Trophoblast cell (in vitro differentiated cells and primary cell): ENCODE measurements at regions not wholly inside any gene's neighbourhood (a gene's known extent, or its start where the extent isn't known, plus 50 kb on each side); places are given as distances from the start of the nearest gene placed in this dataset.
A peak's percentile ranks its signal among the peaks of the same experiment; 100 is the strongest.

ENCODE experiments used
- DNase-seq, 2 donors: peaks; one replicate each; pipeline ENCODE4 v3.0.0-alpha.2; 2016
- H2AFZ ChIP-seq: 2 replicates; pipeline ENCODE4 v1.6.1; 2013; ENCODE audit warnings: low read length, moderate library complexity, mild to moderate bottlenecking; ENCODE audit not compliant: insufficient read depth, poor library complexity
- H2AK5ac ChIP-seq: 2 replicates; pipeline ENCODE4 v1.6.1; 2013; ENCODE audit warnings: mild to moderate bottlenecking, low read length
- H2BK120ac ChIP-seq: 2 replicates; pipeline ENCODE4 v1.6.1; 2013; ENCODE audit warnings: low read length, mild to moderate bottlenecking, moderate library complexity; ENCODE audit not compliant: insufficient read depth, poor library complexity
- H2BK12ac ChIP-seq: 2 replicates; pipeline ENCODE4 v1.6.1; 2013; ENCODE audit warnings: mild to moderate bottlenecking, low read length, moderate library complexity
- H2BK5ac ChIP-seq: 2 replicates; pipeline ENCODE4 v1.6.1; 2013; ENCODE audit warnings: low read length, low read depth, moderate library complexity, mild to moderate bottlenecking; ENCODE audit not compliant: poor library complexity
- H3K14ac ChIP-seq: 2 replicates; pipeline ENCODE4 v1.6.1; 2013; ENCODE audit warnings: mild to moderate bottlenecking, low read length
- H3K18ac ChIP-seq: 2 replicates; pipeline ENCODE4 v1.6.1; 2013; ENCODE audit warnings: mild to moderate bottlenecking, low read length
- H3K23ac ChIP-seq: 2 replicates; pipeline ENCODE4 v1.6.1; 2013; ENCODE audit warnings: low read length
- H3K27ac ChIP-seq: 2 replicates; pipeline ENCODE4 v1.5.1; 2013; ENCODE audit warnings: low read depth, mild to moderate bottlenecking, inconsistent platforms, low read length, moderate library complexity
- H3K27me3 ChIP-seq: 2 replicates; pipeline ENCODE4 v1.6.1; 2013; ENCODE audit warnings: inconsistent platforms, mild to moderate bottlenecking, low read length, moderate library complexity; ENCODE audit not compliant: insufficient read depth
- H3K36me3 ChIP-seq, 2 experiments: 1 replicate in 1 of 2; 2 replicates in 1 of 2; pipeline ENCODE4 v1.6.1; 2013; ENCODE audit warnings: low read length in 2 of 2, mild to moderate bottlenecking in 2 of 2, moderate library complexity in 1 of 2; ENCODE audit not compliant: insufficient read depth in 2 of 2, control insufficient read depth in 1 of 2
- H3K4ac ChIP-seq: 2 replicates; pipeline ENCODE4 v1.6.1; 2013; ENCODE audit warnings: low read depth, mild to moderate bottlenecking, low read length, moderate library complexity
- H3K4me1 ChIP-seq, 2 experiments: 1 replicate in 1 of 2; 2 replicates in 1 of 2; pipeline ENCODE4 v1.6.1; 2013; ENCODE audit warnings: low read length in 2 of 2, mild to moderate bottlenecking in 2 of 2, moderate library complexity in 1 of 2; ENCODE audit not compliant: insufficient read depth in 2 of 2, control insufficient read depth in 1 of 2
- H3K4me2 ChIP-seq: 2 replicates; pipeline ENCODE4 v1.6.1; 2013; ENCODE audit warnings: inconsistent platforms, mild to moderate bottlenecking, low read length, moderate library complexity
- H3K4me3 ChIP-seq: 2 replicates; pipeline ENCODE4 v1.5.1; 2013; ENCODE audit warnings: mild to moderate bottlenecking, low read depth, low read length, inconsistent platforms
- H3K79me1 ChIP-seq: one replicate; pipeline ENCODE4 v1.6.1; 2013; ENCODE audit warnings: low read length
- H3K79me2 ChIP-seq: 2 replicates; pipeline ENCODE4 v1.6.1; 2013; ENCODE audit warnings: low read length, mild to moderate bottlenecking; ENCODE audit not compliant: control insufficient read depth, insufficient read depth, poor library complexity
- H3K9ac ChIP-seq: 2 replicates; pipeline ENCODE4 v1.6.1; 2013; ENCODE audit warnings: mild to moderate bottlenecking, low read length
- H3K9me3 ChIP-seq: 2 replicates; pipeline ENCODE4 v1.6.1; 2013; ENCODE audit warnings: low read depth, mild to moderate bottlenecking, control low read depth, inconsistent platforms, low read length; ENCODE audit not compliant: insufficient read depth
- H4K12ac ChIP-seq: 2 replicates; pipeline ENCODE4 v1.6.1; 2013; ENCODE audit warnings: low read depth, mild to moderate bottlenecking, low read length, moderate library complexity
- H4K8ac ChIP-seq: 2 replicates; pipeline ENCODE4 v1.6.1; 2013; ENCODE audit warnings: low read depth, mild to moderate bottlenecking, low read length, moderate library complexity
- H4K91ac ChIP-seq: one replicate; pipeline ENCODE4 v1.6.1; 2013; ENCODE audit warnings: low read depth, mild to moderate bottlenecking, low read length, moderate library complexity
- WGBS: extraction: QIAGEN DNeasy Blood & Tissue Kit; methylation state at CpG from one replicate; pipeline ENCODE4 v1.1.7; 2013; ENCODE audit warnings: missing lambda C conversion rate; ENCODE audit not compliant: insufficient read length, insufficient coverage; ENCODE audit errors: extremely low coverage; 5-methylcytosine and 5-hydroxymethylcytosine counted together

DNA sequence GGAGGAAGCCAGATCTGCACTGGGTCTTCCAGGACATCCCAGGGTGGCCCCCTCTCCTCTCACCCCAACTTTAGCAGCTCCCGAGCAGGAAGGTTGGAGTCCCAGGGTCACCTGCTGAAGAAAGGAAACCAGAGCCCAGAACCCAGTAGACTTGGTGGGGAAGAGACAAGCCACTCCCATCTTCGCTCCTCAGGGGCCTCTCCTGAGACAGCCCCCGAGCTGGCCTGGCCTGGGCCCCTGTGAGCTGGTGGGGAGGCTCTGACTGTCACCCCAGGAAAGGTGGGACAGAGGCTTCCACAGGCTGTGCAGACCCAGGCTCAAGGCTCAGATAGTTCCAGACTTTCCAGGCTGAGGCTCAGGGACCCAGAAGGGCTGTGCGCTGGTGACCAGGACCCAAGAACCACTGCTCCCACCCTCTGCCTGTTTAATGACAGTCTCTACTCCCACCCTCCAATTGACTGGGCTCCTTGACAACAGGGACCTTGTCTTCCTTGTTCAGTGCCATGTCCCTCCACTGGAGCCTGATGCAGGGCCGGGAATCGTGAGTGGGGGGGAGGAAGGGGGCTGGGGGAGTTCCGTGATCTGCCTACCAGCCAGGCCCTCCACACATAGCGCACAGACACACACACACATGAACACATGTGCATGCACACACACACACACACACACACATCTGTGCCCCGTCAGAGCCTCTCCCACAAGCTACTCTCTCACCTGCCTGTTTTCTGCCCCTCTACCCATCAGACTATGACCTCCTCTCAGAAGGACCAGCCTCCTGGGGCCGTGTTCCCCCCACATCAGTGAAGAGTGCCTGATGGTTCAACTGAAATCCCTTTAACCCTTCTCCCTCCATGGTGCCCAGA is 401.2 kb downstream of the MATN1 start:
- H3K9me3 ChIP-seq, result no peaks in the 10 kb centered on the region
- H2BK5ac ChIP-seq, result no peak overlapping the region
- no peaks in the 10 kb centered on the region for H3K27me3 ChIP-seq
- H4K91ac ChIP-seq, result no peak overlapping the region
- H2AFZ ChIP-seq, result no peak overlapping the region
- no peak overlapping the region for H3K23ac ChIP-seq
- H4K12ac ChIP-seq, result no peak overlapping the region
- H3K36me3 ChIP-seq, result no peaks in the 10 kb centered on the region
- no peak overlapping the region for H3K4me3 ChIP-seq
- DNase-seq, result no peak
- no peak overlapping the region for H4K8ac ChIP-seq
- no peak overlapping the region for H2AK5ac ChIP-seq
- no peaks in the 10 kb centered on the region for H3K4me1 ChIP-seq
- H3K4ac ChIP-seq, result no peak overlapping the region
- H3K79me2 ChIP-seq, result no peaks in the 10 kb centered on the region
- no CpG with 5 or more reads among the region's 10 CpGs for WGBS
- H3K27ac ChIP-seq, result no peak overlapping the region
- no peaks in the 10 kb centered on the region for H3K79me1 ChIP-seq
- no peak overlapping the region for H2BK12ac ChIP-seq
- H3K14ac ChIP-seq, result no peak overlapping the region
- H2BK120ac ChIP-seq, result no peak overlapping the region
- H3K9ac ChIP-seq, result no peak overlapping the region
- no peak overlapping the region for H3K18ac ChIP-seq
- H3K4me2 ChIP-seq, result no peak overlapping the region

DNA sequence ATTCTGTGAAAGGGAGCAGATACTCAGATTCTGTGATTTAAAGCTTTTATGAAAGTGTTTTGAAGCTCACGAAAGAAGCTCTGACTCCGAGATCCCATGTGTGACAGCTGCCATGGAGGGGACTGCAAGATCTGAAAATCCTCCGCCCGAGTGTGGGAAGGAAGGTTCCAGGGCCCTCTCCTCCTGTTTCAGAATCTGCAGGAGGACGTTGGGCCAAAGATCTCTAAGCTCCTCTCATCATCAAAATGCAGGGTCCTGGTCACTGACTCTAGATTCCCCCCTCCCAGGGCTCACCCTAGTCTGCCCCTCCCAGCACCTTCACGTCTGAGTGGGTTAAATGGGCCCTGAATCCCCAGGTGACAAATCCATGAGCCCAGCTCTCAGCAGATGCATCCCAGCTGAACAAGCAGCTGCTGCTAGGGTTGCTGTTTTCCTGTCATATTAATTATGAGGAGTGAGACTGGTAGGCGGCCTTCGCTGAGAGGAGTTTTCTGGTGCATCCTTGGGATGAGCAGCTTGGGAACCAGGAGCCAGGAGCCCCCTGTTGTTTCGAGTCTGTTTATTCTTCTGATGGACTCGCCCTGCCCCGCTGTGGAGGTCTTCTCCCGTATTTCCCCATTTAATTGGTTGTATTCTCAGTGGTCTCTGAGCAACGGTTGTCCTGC is 402.0 kb downstream of the MATN1 start:
- H3K4me2 ChIP-seq, result no peak overlapping the region
- no peak overlapping the region for H2BK12ac ChIP-seq
- H3K14ac ChIP-seq, result no peak overlapping the region
- no peak overlapping the region for H2AFZ ChIP-seq
- no peak overlapping the region for H3K9ac ChIP-seq
- H3K4me1 ChIP-seq, result no peaks in the 10 kb centered on the region
- H4K8ac ChIP-seq, result no peak overlapping the region
- no CpG with 5 or more reads among the region's 13 CpGs for WGBS
- H3K4me3 ChIP-seq, result no peak overlapping the region
- H3K27ac ChIP-seq, result no peak overlapping the region
- no peak overlapping the region for H2BK5ac ChIP-seq
- H3K9me3 ChIP-seq, result no peaks in the 10 kb centered on the region
- DNase-seq, result no peak
- no peak overlapping the region for H3K18ac ChIP-seq
- no peak overlapping the region for H3K23ac ChIP-seq
- no peaks in the 10 kb centered on the region for H3K79me2 ChIP-seq
- no peaks in the 10 kb centered on the region for H3K36me3 ChIP-seq
- H3K27me3 ChIP-seq, result no peaks in the 10 kb centered on the region
- H4K12ac ChIP-seq, result no peak overlapping the region
- no peak overlapping the region for H2AK5ac ChIP-seq
- H2BK120ac ChIP-seq, result no peak overlapping the region
- H4K91ac ChIP-seq, result no peak overlapping the region
- H3K4ac ChIP-seq, result no peak overlapping the region
- H3K79me1 ChIP-seq, result no peaks in the 10 kb centered on the region

DNA sequence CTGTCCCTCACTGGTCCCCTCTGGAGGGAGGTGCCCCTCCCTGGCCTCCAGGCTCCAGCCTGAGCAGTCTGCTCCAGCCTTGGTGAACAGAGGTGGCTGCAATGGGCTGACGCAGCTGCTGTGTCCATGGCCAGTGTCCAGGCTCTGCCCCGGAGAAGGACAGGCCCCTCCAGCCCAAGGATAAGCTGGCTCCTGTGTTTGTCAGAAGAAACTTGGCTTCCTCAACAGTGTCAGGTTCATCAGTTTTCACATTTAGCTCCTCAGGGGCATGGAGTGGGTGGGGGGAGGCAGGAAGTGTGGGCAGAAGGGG is 402.8 kb downstream of the MATN1 start:
- H4K8ac ChIP-seq, result no peak overlapping the region
- no peak overlapping the region for H2BK120ac ChIP-seq
- H3K4me2 ChIP-seq, result no peak overlapping the region
- H3K14ac ChIP-seq, result no peak overlapping the region
- H3K79me1 ChIP-seq, result no peaks in the 10 kb centered on the region
- no peak for DNase-seq
- H2BK5ac ChIP-seq, result no peak overlapping the region
- no peaks in the 10 kb centered on the region for H3K4me1 ChIP-seq
- no CpG with 5 or more reads among the region's 2 CpGs for WGBS
- H3K9ac ChIP-seq, result no peak overlapping the region
- no peak overlapping the region for H2AFZ ChIP-seq
- H4K91ac ChIP-seq, result no peak overlapping the region
- no peak overlapping the region for H2AK5ac ChIP-seq
- no peak overlapping the region for H3K18ac ChIP-seq
- H3K79me2 ChIP-seq, result no peaks in the 10 kb centered on the region
- no peak overlapping the region for H3K23ac ChIP-seq
- no peaks in the 10 kb centered on the region for H3K9me3 ChIP-seq
- H3K27me3 ChIP-seq, result no peaks in the 10 kb centered on the region
- peak overlapping the region; percentile 14 for H4K12ac ChIP-seq
- H2BK12ac ChIP-seq, result no peak overlapping the region
- no peak overlapping the region for H3K27ac ChIP-seq
- H3K36me3 ChIP-seq, result no peaks in the 10 kb centered on the region
- no peak overlapping the region for H3K4ac ChIP-seq
- no peak overlapping the region for H3K4me3 ChIP-seq

DNA sequence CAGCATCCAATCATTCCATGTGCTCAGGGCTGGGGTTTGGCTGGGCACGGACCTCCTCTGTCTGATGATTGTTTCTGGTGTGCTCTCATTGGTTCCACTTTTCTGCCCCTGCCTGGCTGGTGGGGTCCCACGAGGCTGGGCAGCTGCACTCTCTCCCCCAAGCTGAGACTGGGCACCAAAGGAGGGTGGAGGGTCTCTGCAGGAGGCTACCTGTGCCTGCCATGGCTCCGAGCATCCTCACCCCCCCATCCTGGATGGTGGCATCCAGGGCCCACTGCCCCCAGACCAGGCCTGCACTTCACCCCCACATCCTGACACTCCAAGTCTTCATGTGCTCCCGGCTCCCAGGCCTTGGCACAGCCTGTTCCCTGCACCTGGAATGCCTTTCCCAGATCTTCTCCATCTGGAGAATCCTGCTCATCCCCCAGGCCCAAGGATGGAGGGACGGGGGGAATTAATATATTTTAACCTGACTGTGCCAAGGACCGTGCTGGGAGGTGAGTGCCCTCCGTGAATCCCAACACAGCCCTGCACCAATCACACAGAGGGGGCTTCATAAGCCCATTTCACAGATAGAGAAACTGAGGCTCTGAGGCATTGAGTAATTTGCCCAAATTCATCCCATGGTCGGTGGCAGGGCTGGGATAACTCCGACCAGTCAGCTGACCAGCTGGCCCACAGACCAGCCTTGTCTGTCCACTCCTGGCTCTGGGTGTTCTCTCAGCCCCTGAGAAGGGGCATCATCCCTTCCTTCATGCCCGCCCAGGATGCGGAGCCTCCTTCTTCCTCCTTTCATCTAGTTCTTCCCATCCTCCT is 403.4 kb downstream of the MATN1 start:
- Histone ChIP-seq H3K9ac (no peak overlapping the region), H2AFZ (no peak overlapping the region), H3K4me1 (no peaks in the 10 kb centered on the region), H3K9me3 (no peaks in the 10 kb centered on the region), H3K79me1 (no peaks in the 10 kb centered on the region), H3K79me2 (no peaks in the 10 kb centered on the region), H3K27me3 (no peaks in the 10 kb centered on the region), H3K14ac (no peak overlapping the region), H2BK12ac (no peak overlapping the region), H3K4me2 (no peak overlapping the region), H4K12ac (peak overlapping the region; percentile 14), H3K23ac (no peak overlapping the region), H3K36me3 (no peaks in the 10 kb centered on the region), H4K8ac (no peak overlapping the region), H3K18ac (no peak overlapping the region), H2BK120ac (no peak overlapping the region), H3K4ac (no peak overlapping the region), H3K27ac (no peak overlapping the region), H4K91ac (no peak overlapping the region), H2AK5ac (no peak overlapping the region), H2BK5ac (no peak overlapping the region), H3K4me3 (no peak overlapping the region)
- WGBS, result no CpG with 5 or more reads among the region's 11 CpGs
- no peak for DNase-seq
